ENCODE measurements at regions not wholly inside any gene's neighbourhood (a gene's known extent, or its start where the extent isn't known, plus 50 kb on each side); places are given as distances from the start of the nearest gene placed in this dataset.

- ChIA-PET CTCF (no interaction called here), POLR2A (ENCODE audit: low non-redundant PET) (no interaction called here)
- no peak overlapping the region for H3K27ac ChIP-seq
- TF ChIP-seq CTCF (conservative IDR thresholded peaks at IDR 0.05; ENCODE audit: low read depth), result no peak
- no peak for DNase-seq (ENCODE audit: low spot score)
These were observed 146.0 kb upstream of the FBXL7 start for GRCh38 chr5:15354021-15354420.

GRCh38 chr5:15353086-15353645 lies 146.8 kb upstream of the FBXL7 start:
- ChIA-PET POLR2A (ENCODE audit: low non-redundant PET) (no interaction called here), CTCF (no interaction called here)
- no peak for TF ChIP-seq CTCF (conservative IDR thresholded peaks at IDR 0.05; ENCODE audit: low read depth)
- H3K27ac ChIP-seq, result no peak overlapping the region
- no peak for DNase-seq (ENCODE audit: low spot score)

- H3K27ac ChIP-seq, result no peak overlapping the region
- ChIA-PET POLR2A (ENCODE audit: low non-redundant PET) (no interaction called here), CTCF (no interaction called here)
- TF ChIP-seq CTCF (conservative IDR thresholded peaks at IDR 0.05; ENCODE audit: low read depth), result no peak
- no peak for DNase-seq (ENCODE audit: low spot score)
These were observed 149.4 kb upstream of the FBXL7 start for GRCh38 chr5:15350614-15351013.

GRCh38 chr5:15346738-15347137 lies 153.2 kb upstream of the FBXL7 start:
- DNase-seq (ENCODE audit: low spot score), result no peak
- ChIA-PET POLR2A (ENCODE audit: low non-redundant PET) (no interaction called here), CTCF (no interaction called here)
- no peak overlapping the region for H3K27ac ChIP-seq
- TF ChIP-seq CTCF (conservative IDR thresholded peaks at IDR 0.05; ENCODE audit: low read depth), result no peak

- POLR2A ChIA-PET (ENCODE audit: low non-redundant PET), result no interaction called here
- H3K27ac ChIP-seq, result no peak overlapping the region
- CTCF ChIA-PET, result no interaction called here
- no peak for TF ChIP-seq CTCF (conservative IDR thresholded peaks at IDR 0.05; ENCODE audit: low read depth)
- no peak for DNase-seq (ENCODE audit: low spot score)
These were observed 155.0 kb upstream of the FBXL7 start for GRCh38 chr5:15344954-15345353.

- CTCF ChIA-PET, result no interaction called here
- no peak for DNase-seq (ENCODE audit: low spot score)
- no peak overlapping the region for H3K27ac ChIP-seq
- no peak for TF ChIP-seq CTCF (conservative IDR thresholded peaks at IDR 0.05; ENCODE audit: low read depth)
- POLR2A ChIA-PET (ENCODE audit: low non-redundant PET), result no interaction called here
These were observed 161.4 kb upstream of the FBXL7 start for GRCh38 chr5:15338546-15338945.

Data from RWPE1 (cell line).